Stimulated activated naive B cell treated with anti-CD40 and anti-IgM and Interleukin-4, amounts not matched to agents 10 μg/mL and 1 μg/mL and 100 μg/mL, for 72 hours (primary cell): ENCODE measurements at regions not wholly inside any gene's neighbourhood (a gene's known extent, or its start where the extent isn't known, plus 50 kb on each side); places are given as distances from the start of the nearest gene placed in this dataset.

ENCODE experiments used
- ATAC-seq, 2 donors: fragments of 150-1000 bp; cut with Tn5 transposase; replicated peaks; 2 replicates each; pipeline ENCODE4 v1.10.0; 2021; ENCODE audit warnings: moderate library complexity in 1 of 2
- DNase-seq: peaks from one replicate; pipeline ENCODE4 v3.0.0; 2021
- H3K27ac Mint-ChIP-seq: one replicate; pipeline ENCODE4 v1.8.0; 2022; ENCODE audit warnings: mild to moderate bottlenecking, mixed read lengths
- H3K27me3 Mint-ChIP-seq, 2 donors: one replicate each; pipeline ENCODE4 v1.8.0; 2022; ENCODE audit warnings: mixed read lengths in 2 of 2
- H3K36me3 Mint-ChIP-seq, 2 donors: one replicate each; pipeline ENCODE4 v1.8.0; 2022; ENCODE audit warnings: mixed read lengths in 2 of 2, mild to moderate bottlenecking in 1 of 2
- H3K4me1 Mint-ChIP-seq, 2 donors: one replicate each; pipeline ENCODE4 v1.8.0; 2022; ENCODE audit warnings: mixed read lengths in 2 of 2, mild to moderate bottlenecking in 1 of 2
- H3K4me3 Mint-ChIP-seq, 2 donors: one replicate each; pipeline ENCODE4 v1.8.0; 2022; ENCODE audit warnings: mild to moderate bottlenecking in 2 of 2, mixed read lengths in 2 of 2, moderate library complexity in 1 of 2
- H3K9me3 Mint-ChIP-seq, 2 donors: one replicate each; pipeline ENCODE4 v1.8.0; 2022; ENCODE audit warnings: mixed read lengths in 2 of 2, mild to moderate bottlenecking in 1 of 2

GRCh38 chr2:188102881-188103280 lies 188.8 kb upstream of the GULP1 start:
- peaks cover 5 to 6% of the 10 kb centered on the region in 2 donors for H3K9me3 Mint-ChIP-seq
- no peak for ATAC-seq
- no peaks in the 10 kb centered on the region for H3K4me1 Mint-ChIP-seq
- H3K4me3 Mint-ChIP-seq = no peak overlapping the region
- no peak overlapping the region for H3K27ac Mint-ChIP-seq
- H3K27me3 Mint-ChIP-seq = no peaks in the 10 kb centered on the region
- no peaks in the 10 kb centered on the region for H3K36me3 Mint-ChIP-seq
- no peak for DNase-seq

- ATAC-seq = no peak
- no peak for DNase-seq
- no peak overlapping the region for H3K4me3 Mint-ChIP-seq
Measured at GRCh38 chr2:188114014-188114413, 177.7 kb upstream of the GULP1 start.

GRCh38 chr2:188117706-188118105 lies 174.0 kb upstream of the GULP1 start:
- peaks cover 0 to 2% of the 10 kb centered on the region in 2 donors for H3K36me3 Mint-ChIP-seq

More at GRCh38 chr2:188114014-188114413, 177.7 kb upstream of the GULP1 start:
- H3K9me3 Mint-ChIP-seq = no peaks in the 10 kb centered on the region
- H3K4me1 Mint-ChIP-seq = no peaks in the 10 kb centered on the region
- H3K27ac Mint-ChIP-seq = no peak overlapping the region
- H3K27me3 Mint-ChIP-seq = no peaks in the 10 kb centered on the region
- no peaks in the 10 kb centered on the region for H3K36me3 Mint-ChIP-seq

GRCh38 chr2:188118431-188118830 lies 173.2 kb upstream of the GULP1 start:
- H3K27me3 Mint-ChIP-seq = no peaks in the 10 kb centered on the region
- ATAC-seq = no peak

More at GRCh38 chr2:188117706-188118105, 174.0 kb upstream of the GULP1 start:
- no peaks in the 10 kb centered on the region for H3K27me3 Mint-ChIP-seq
- H3K9me3 Mint-ChIP-seq = peaks cover 2 to 4% of the 10 kb centered on the region in 2 donors
- H3K4me1 Mint-ChIP-seq = no peaks in the 10 kb centered on the region
- DNase-seq = no peak
- no peak overlapping the region for H3K4me3 Mint-ChIP-seq
- H3K27ac Mint-ChIP-seq = no peak overlapping the region
- ATAC-seq = no peak

GRCh38 chr2:188119112-188119838 lies 172.4 kb upstream of the GULP1 start:
- peaks cover 0 to 2% of the 10 kb centered on the region in 2 donors for H3K36me3 Mint-ChIP-seq
- peaks cover 2 to 4% of the 10 kb centered on the region in 2 donors for H3K9me3 Mint-ChIP-seq
- no peak for DNase-seq
- no peaks in the 10 kb centered on the region for H3K27me3 Mint-ChIP-seq
- H3K4me3 Mint-ChIP-seq = no peak overlapping the region
- no peak overlapping the region for H3K27ac Mint-ChIP-seq
- no peaks in the 10 kb centered on the region for H3K4me1 Mint-ChIP-seq
- no peak for ATAC-seq

More at GRCh38 chr2:188118431-188118830, 173.2 kb upstream of the GULP1 start:
- Mint-ChIP-seq H3K9me3 (peaks cover 2 to 4% of the 10 kb centered on the region in 2 donors), H3K36me3 (peaks cover 0 to 2% of the 10 kb centered on the region in 2 donors), H3K4me1 (no peaks in the 10 kb centered on the region), H3K4me3 (no peak overlapping the region), H3K27ac (no peak overlapping the region)
- no peak for DNase-seq

- H3K9me3 Mint-ChIP-seq = peaks cover 2 to 4% of the 10 kb centered on the region in 2 donors
Measured at GRCh38 chr2:188122985-188123384, 168.7 kb upstream of the GULP1 start.

GRCh38 chr2:188129677-188130076 lies 162.0 kb upstream of the GULP1 start:
- no peaks in the 10 kb centered on the region for H3K9me3 Mint-ChIP-seq
- no peak overlapping the region for H3K4me3 Mint-ChIP-seq
- no peak for ATAC-seq

More at GRCh38 chr2:188122985-188123384, 168.7 kb upstream of the GULP1 start:
- ATAC-seq (no peak), DNase-seq (no peak)
- H3K27ac Mint-ChIP-seq = no peak overlapping the region
- no peak overlapping the region for H3K4me3 Mint-ChIP-seq
- H3K27me3 Mint-ChIP-seq = no peaks in the 10 kb centered on the region
- H3K4me1 Mint-ChIP-seq = no peaks in the 10 kb centered on the region
- peaks cover 0 to 2% of the 10 kb centered on the region in 2 donors for H3K36me3 Mint-ChIP-seq

GRCh38 chr2:188130317-188130716 lies 161.4 kb upstream of the GULP1 start:
- H3K9me3 Mint-ChIP-seq = no peaks in the 10 kb centered on the region
- ATAC-seq (no peak), DNase-seq (no peak)
- H3K4me1 Mint-ChIP-seq = no peaks in the 10 kb centered on the region
- no peaks in the 10 kb centered on the region for H3K36me3 Mint-ChIP-seq
- H3K4me3 Mint-ChIP-seq = no peak overlapping the region
- H3K27ac Mint-ChIP-seq = no peak overlapping the region
- no peaks in the 10 kb centered on the region for H3K27me3 Mint-ChIP-seq

More at GRCh38 chr2:188129677-188130076, 162.0 kb upstream of the GULP1 start:
- no peak for DNase-seq
- Mint-ChIP-seq H3K36me3 (no peaks in the 10 kb centered on the region), H3K4me1 (no peaks in the 10 kb centered on the region), H3K27me3 (no peaks in the 10 kb centered on the region), H3K27ac (no peak overlapping the region)

GRCh38 chr2:188131281-188131680 lies 160.4 kb upstream of the GULP1 start:
- no peaks in the 10 kb centered on the region for H3K4me1 Mint-ChIP-seq
- no peak overlapping the region for H3K4me3 Mint-ChIP-seq
- DNase-seq (no peak), ATAC-seq (no peak)
- H3K36me3 Mint-ChIP-seq = no peaks in the 10 kb centered on the region
- no peak overlapping the region for H3K27ac Mint-ChIP-seq
- no peaks in the 10 kb centered on the region for H3K27me3 Mint-ChIP-seq
- H3K9me3 Mint-ChIP-seq = no peaks in the 10 kb centered on the region

- H3K36me3 Mint-ChIP-seq = no peaks in the 10 kb centered on the region
- no peaks in the 10 kb centered on the region for H3K9me3 Mint-ChIP-seq
- no peak overlapping the region for H3K27ac Mint-ChIP-seq
- DNase-seq = no peak
- no peak overlapping the region for H3K4me3 Mint-ChIP-seq
- ATAC-seq = no peak
- no peaks in the 10 kb centered on the region for H3K4me1 Mint-ChIP-seq
- H3K27me3 Mint-ChIP-seq = no peaks in the 10 kb centered on the region
Measured at GRCh38 chr2:188132385-188132784, 159.3 kb upstream of the GULP1 start.

- Mint-ChIP-seq H3K27ac (no peak overlapping the region), H3K4me1 (no peaks in the 10 kb centered on the region), H3K4me3 (no peak overlapping the region), H3K9me3 (no peaks in the 10 kb centered on the region), H3K36me3 (no peaks in the 10 kb centered on the region), H3K27me3 (no peaks in the 10 kb centered on the region)
- ATAC-seq (no peak), DNase-seq (no peak)
Measured at GRCh38 chr2:188134241-188134640, 157.4 kb upstream of the GULP1 start.

- ATAC-seq = no peak
- DNase-seq = no peak
- H3K36me3 Mint-ChIP-seq = no peaks in the 10 kb centered on the region
- H3K27ac Mint-ChIP-seq = no peak overlapping the region
- no peak overlapping the region for H3K4me3 Mint-ChIP-seq
- no peaks in the 10 kb centered on the region for H3K27me3 Mint-ChIP-seq
- H3K4me1 Mint-ChIP-seq = no peaks in the 10 kb centered on the region
- H3K9me3 Mint-ChIP-seq = peaks cover 0 to 1% of the 10 kb centered on the region in 2 donors
Measured at GRCh38 chr2:188138313-188138712, 153.4 kb upstream of the GULP1 start.

GRCh38 chr2:188142088-188142487 lies 149.6 kb upstream of the GULP1 start:
- no peak for DNase-seq

GRCh38 chr2:188142636-188143295 lies 148.9 kb upstream of the GULP1 start:
- DNase-seq (no peak), ATAC-seq (no peak)
- Mint-ChIP-seq H3K27me3 (no peaks in the 10 kb centered on the region), H3K9me3 (peaks cover 0 to 2% of the 10 kb centered on the region in 2 donors), H3K4me1 (no peaks in the 10 kb centered on the region), H3K36me3 (no peaks in the 10 kb centered on the region), H3K4me3 (no peak overlapping the region), H3K27ac (no peak overlapping the region)

More at GRCh38 chr2:188142088-188142487, 149.6 kb upstream of the GULP1 start:
- H3K27me3 Mint-ChIP-seq = no peaks in the 10 kb centered on the region
- no peaks in the 10 kb centered on the region for H3K4me1 Mint-ChIP-seq
- H3K27ac Mint-ChIP-seq = no peak overlapping the region
- H3K36me3 Mint-ChIP-seq = no peaks in the 10 kb centered on the region
- no peak for ATAC-seq
- H3K9me3 Mint-ChIP-seq = peaks cover 0 to 2% of the 10 kb centered on the region in 2 donors
- H3K4me3 Mint-ChIP-seq = no peak overlapping the region

GRCh38 chr2:188145885-188146284 lies 145.8 kb upstream of the GULP1 start:
- H3K27me3 Mint-ChIP-seq = no peaks in the 10 kb centered on the region
- H3K4me3 Mint-ChIP-seq = no peak overlapping the region
- ATAC-seq = no peak
- peaks cover 0 to 2% of the 10 kb centered on the region in 2 donors for H3K9me3 Mint-ChIP-seq
- no peak for DNase-seq
- no peaks in the 10 kb centered on the region for H3K36me3 Mint-ChIP-seq
- H3K4me1 Mint-ChIP-seq = no peaks in the 10 kb centered on the region
- no peak overlapping the region for H3K27ac Mint-ChIP-seq
